HEK293T (cell line): ENCODE measurements at regions not wholly inside any gene's neighbourhood (a gene's known extent, or its start where the extent isn't known, plus 50 kb on each side); places are given as distances from the start of the nearest gene placed in this dataset.

ENCODE experiments used
- CTCF ChIA-PET: fragments of 350-600 bp; formaldehyde crosslinking; extraction: SDS; loops from one replicate; lab custom pipeline; 2021; ENCODE audit warnings: antibody characterized with exemption, inconsistent platforms; lab: Yijun Ruan, JAX
- POLR2A ChIA-PET: fragments of 350-600 bp; formaldehyde crosslinking; extraction: SDS; loops from one replicate; lab custom pipeline; 2020; ENCODE audit warnings: antibody characterized with exemption, inconsistent platforms; lab: Yijun Ruan, JAX
- DNase-seq: peaks from one replicate; pipeline ENCODE4 v3.0.0; 2012; ENCODE audit warnings: mixed read lengths; ENCODE audit errors: extremely low spot score
- ARNT ChIP-seq: fragments of 450-650 bp; IDR thresholded peaks from 2 replicates; pipeline ENCODE4 v1.6.1; 2017; ENCODE audit warnings: mild to moderate bottlenecking
- BHLHE40 ChIP-seq: fragments of 450-650 bp; IDR thresholded peaks from 2 replicates; pipeline ENCODE4 v1.6.1; 2016; ENCODE audit warnings: mild to moderate bottlenecking, moderate library complexity, borderline replicate concordance
- CTBP1 ChIP-seq: fragments of 450-650 bp; IDR thresholded peaks from 2 replicates; pipeline ENCODE4 v1.6.1; 2016; ENCODE audit warnings: borderline replicate concordance
- ELF4 ChIP-seq: fragments of 450-650 bp; IDR thresholded peaks from 2 replicates; pipeline ENCODE4 v1.6.1; 2017; ENCODE audit warnings: antibody characterized with exemption
- FOXA1 ChIP-seq: fragments of 450-650 bp; IDR thresholded peaks from 2 replicates; pipeline ENCODE4 v1.6.1; 2016; ENCODE audit warnings: mild to moderate bottlenecking
- FOXK2 ChIP-seq: fragments of 450-650 bp; IDR thresholded peaks from 2 replicates; pipeline ENCODE4 v1.6.1; 2016; ENCODE audit warnings: mild to moderate bottlenecking
- FOXM1 ChIP-seq: fragments of 450-650 bp; IDR thresholded peaks from 2 replicates; pipeline ENCODE4 v1.6.1; 2017; ENCODE audit warnings: mild to moderate bottlenecking, borderline replicate concordance
- HDGF ChIP-seq: fragments of 450-650 bp; IDR thresholded peaks from 2 replicates; pipeline ENCODE4 v1.6.1; 2017; ENCODE audit warnings: antibody characterized with exemption, borderline replicate concordance
- L3MBTL2 ChIP-seq: fragments of 450-650 bp; conservative IDR thresholded peaks from 2 replicates; pipeline ENCODE4 v1.6.1; 2016; ENCODE audit warnings: mild to moderate bottlenecking
- LEF1 ChIP-seq: fragments of 450-650 bp; IDR thresholded peaks from 2 replicates; pipeline ENCODE4 v1.6.1; 2017; ENCODE audit warnings: mild to moderate bottlenecking, borderline replicate concordance
- NFRKB ChIP-seq: fragments of 450-650 bp; IDR thresholded peaks from 2 replicates; pipeline ENCODE4 v1.6.1; 2016; ENCODE audit warnings: mild to moderate bottlenecking, moderate library complexity
- PKNOX1 ChIP-seq: fragments of 450-650 bp; IDR thresholded peaks from 2 replicates; pipeline ENCODE4 v1.6.1; 2016
- SP1 ChIP-seq: fragments of 450-650 bp; IDR thresholded peaks from 2 replicates; pipeline ENCODE4 v1.6.1; 2017
- SUZ12 ChIP-seq: fragments of 450-650 bp; IDR thresholded peaks from 2 replicates; pipeline ENCODE4 v1.6.1; 2016; ENCODE audit warnings: mild to moderate bottlenecking
- TARDBP ChIP-seq: fragments of 450-650 bp; IDR thresholded peaks from 2 replicates; pipeline ENCODE4 v1.6.1; 2016
- ZNF384 ChIP-seq: fragments of 450-650 bp; IDR thresholded peaks from 2 replicates; pipeline ENCODE4 v1.6.1; 2016

GRCh38 chr15:48029642-48030041, 91.1 kb upstream of the SLC24A5 start:
- DNase-seq: no peak
- ChIA-PET CTCF (no interaction called here), POLR2A (no interaction called here)
- no peak for TF ChIP-seq BHLHE40
- TF ChIP-seq NFRKB: no peak

- ChIA-PET POLR2A (no interaction called here), CTCF (no interaction called here)
- no peak for DNase-seq
- TF ChIP-seq FOXM1 (no peak), ELF4 (no peak), FOXA1 (no peak), SP1 (no peak), LEF1 (no peak), ARNT (no peak), TARDBP (no peak), L3MBTL2 (no peak), PKNOX1 (no peak), SUZ12 (no peak), BHLHE40 (no peak)
These were observed 89.3 kb upstream of the SLC24A5 start for GRCh38 chr15:48031466-48031865.

- ChIA-PET POLR2A (no interaction called here), CTCF (no interaction called here)
- TF ChIP-seq ZNF384: no peak
- TF ChIP-seq SP1: no peak
- TF ChIP-seq FOXM1: no peak
- no peak for TF ChIP-seq LEF1
- no peak for TF ChIP-seq CTBP1
- no peak for TF ChIP-seq FOXA1
- no peak for TF ChIP-seq HDGF
- no peak for TF ChIP-seq SUZ12
- no peak for TF ChIP-seq L3MBTL2
- no peak for TF ChIP-seq ARNT
- no peak for TF ChIP-seq BHLHE40
- TF ChIP-seq ELF4: no peak
- no peak for DNase-seq
These were observed 88.8 kb upstream of the SLC24A5 start for GRCh38 chr15:48031973-48032372.

- TF ChIP-seq SUZ12 (no peak), FOXM1 (no peak), L3MBTL2 (no peak), FOXA1 (no peak), ZNF384 (no peak), PKNOX1 (no peak)
- POLR2A ChIA-PET: no interaction called here
- no peak for DNase-seq
- CTCF ChIA-PET: no interaction called here
These were observed 87.9 kb upstream of the SLC24A5 start for GRCh38 chr15:48032911-48033310.

- POLR2A ChIA-PET: no interaction called here
- TF ChIP-seq HDGF: no peak
- no peak for TF ChIP-seq CTBP1
- TF ChIP-seq L3MBTL2: no peak
- TF ChIP-seq ELF4: no peak
- TF ChIP-seq FOXM1: no peak
- TF ChIP-seq TARDBP: no peak
- no peak for TF ChIP-seq NFRKB
- no peak for TF ChIP-seq BHLHE40
- DNase-seq: no peak
- CTCF ChIA-PET: no interaction called here
These were observed 82.6 kb upstream of the SLC24A5 start for GRCh38 chr15:48038221-48038620.

GRCh38 chr15:48040166-48040817, 80.5 kb upstream of the SLC24A5 start:
- no peak for DNase-seq
- POLR2A ChIA-PET: no interaction called here
- CTCF ChIA-PET: no interaction called here
- TF ChIP-seq LEF1: no peak
- TF ChIP-seq TARDBP: no peak
- TF ChIP-seq SUZ12: no peak
- TF ChIP-seq FOXA1: no peak
- TF ChIP-seq CTBP1: no peak

GRCh38 chr15:48041454-48041853, 79.3 kb upstream of the SLC24A5 start:
- no peak for DNase-seq
- ChIA-PET CTCF (no interaction called here), POLR2A (no interaction called here)
- TF ChIP-seq TARDBP: no peak
- no peak for TF ChIP-seq SUZ12
- no peak for TF ChIP-seq LEF1
- no peak for TF ChIP-seq ARNT
- TF ChIP-seq FOXA1: no peak

- ChIA-PET CTCF (no interaction called here), POLR2A (no interaction called here)
- TF ChIP-seq FOXA1: no peak
- TF ChIP-seq FOXM1: no peak
- no peak for TF ChIP-seq TARDBP
- no peak for TF ChIP-seq ZNF384
- no peak for TF ChIP-seq PKNOX1
- no peak for TF ChIP-seq ELF4
- TF ChIP-seq FOXK2: no peak
- no peak for TF ChIP-seq ARNT
- TF ChIP-seq SP1: no peak
- no peak for TF ChIP-seq L3MBTL2
- no peak for TF ChIP-seq SUZ12
- no peak for TF ChIP-seq BHLHE40
- no peak for TF ChIP-seq CTBP1
- DNase-seq: no peak
These were observed 73.9 kb upstream of the SLC24A5 start for GRCh38 chr15:48046813-48047438.
